Stimulated activated naive B cell treated with anti-CD40 and anti-IgM and Interleukin-4, amounts not matched to agents 10 μg/mL and 1 μg/mL and 100 μg/mL, for 72 hours (primary cell): ENCODE measurements at regions not wholly inside any gene's neighbourhood (a gene's known extent, or its start where the extent isn't known, plus 50 kb on each side); places are given as distances from the start of the nearest gene placed in this dataset.

ENCODE experiments used
- ATAC-seq, 2 donors: fragments of 150-1000 bp; cut with Tn5 transposase; replicated peaks; 2 replicates each; pipeline ENCODE4 v1.10.0; 2021; ENCODE audit warnings: moderate library complexity in 1 of 2
- DNase-seq: peaks from one replicate; pipeline ENCODE4 v3.0.0; 2021
- H3K27ac Mint-ChIP-seq: one replicate; pipeline ENCODE4 v1.8.0; 2022; ENCODE audit warnings: mild to moderate bottlenecking, mixed read lengths
- H3K27me3 Mint-ChIP-seq, 2 donors: one replicate each; pipeline ENCODE4 v1.8.0; 2022; ENCODE audit warnings: mixed read lengths in 2 of 2
- H3K36me3 Mint-ChIP-seq, 2 donors: one replicate each; pipeline ENCODE4 v1.8.0; 2022; ENCODE audit warnings: mixed read lengths in 2 of 2, mild to moderate bottlenecking in 1 of 2
- H3K4me1 Mint-ChIP-seq, 2 donors: one replicate each; pipeline ENCODE4 v1.8.0; 2022; ENCODE audit warnings: mixed read lengths in 2 of 2, mild to moderate bottlenecking in 1 of 2
- H3K4me3 Mint-ChIP-seq, 2 donors: one replicate each; pipeline ENCODE4 v1.8.0; 2022; ENCODE audit warnings: mild to moderate bottlenecking in 2 of 2, mixed read lengths in 2 of 2, moderate library complexity in 1 of 2
- H3K9me3 Mint-ChIP-seq, 2 donors: one replicate each; pipeline ENCODE4 v1.8.0; 2022; ENCODE audit warnings: mixed read lengths in 2 of 2, mild to moderate bottlenecking in 1 of 2

GRCh38 chr5:173429489-173430150 lies 101.4 kb upstream of the STC2 start:
- ATAC-seq (no peak), DNase-seq (no peak)
- Mint-ChIP-seq H3K36me3 (no peaks in the 10 kb centered on the region), H3K9me3 (peaks cover 0 to under 1% of the 10 kb centered on the region in 2 donors), H3K27ac (no peak overlapping the region), H3K4me1 (no peaks in the 10 kb centered on the region), H3K4me3 (no peak overlapping the region), H3K27me3 (peaks cover 0 to 6% of the 10 kb centered on the region in 2 donors)

GRCh38 chr5:173423452-173424117 lies 95.4 kb upstream of the STC2 start:
- no peaks in the 10 kb centered on the region for H3K4me1 Mint-ChIP-seq
- ATAC-seq (no peak), DNase-seq (no peak)
- H3K27ac Mint-ChIP-seq = no peak overlapping the region
- H3K36me3 Mint-ChIP-seq = no peaks in the 10 kb centered on the region
- H3K4me3 Mint-ChIP-seq = no peak overlapping the region
- H3K27me3 Mint-ChIP-seq = peaks cover 0 to 9% of the 10 kb centered on the region in 2 donors
- peaks cover 0 to 12% of the 10 kb centered on the region in 2 donors for H3K9me3 Mint-ChIP-seq

- ATAC-seq = no peak
- Mint-ChIP-seq H3K27ac (no peak overlapping the region), H3K9me3 (peaks cover 13 to 22% of the 10 kb centered on the region in 2 donors), H3K27me3 (peaks cover 0 to 4% of the 10 kb centered on the region in 2 donors), H3K4me3 (no peak overlapping the region), H3K4me1 (no peaks in the 10 kb centered on the region), H3K36me3 (peaks cover 0 to 1% of the 10 kb centered on the region in 2 donors)
- DNase-seq = no peak
These were observed 91.9 kb upstream of the STC2 start for GRCh38 chr5:173420108-173420507.

GRCh38 chr5:173413471-173413982 lies 85.3 kb upstream of the STC2 start:
- peaks cover 13 to 19% of the 10 kb centered on the region in 2 donors for H3K27me3 Mint-ChIP-seq
- DNase-seq (no peak), ATAC-seq (no peak)
- H3K9me3 Mint-ChIP-seq = peaks cover 10 to 13% of the 10 kb centered on the region in 2 donors
- peaks cover 0 to 1% of the 10 kb centered on the region in 2 donors for H3K36me3 Mint-ChIP-seq
- no peak overlapping the region for H3K4me3 Mint-ChIP-seq
- no peaks in the 10 kb centered on the region for H3K4me1 Mint-ChIP-seq
- no peak overlapping the region for H3K27ac Mint-ChIP-seq

- peaks cover 0 to 1% of the 10 kb centered on the region in 2 donors for H3K36me3 Mint-ChIP-seq
- ATAC-seq = no peak
- no peaks in the 10 kb centered on the region for H3K4me1 Mint-ChIP-seq
- peaks cover 10 to 13% of the 10 kb centered on the region in 2 donors for H3K9me3 Mint-ChIP-seq
- no peak overlapping the region for H3K4me3 Mint-ChIP-seq
- no peak for DNase-seq
- H3K27ac Mint-ChIP-seq = no peak overlapping the region
- peaks cover 13 to 19% of the 10 kb centered on the region in 2 donors for H3K27me3 Mint-ChIP-seq
These were observed 84.4 kb upstream of the STC2 start for GRCh38 chr5:173412566-173412965.

- no peaks in the 10 kb centered on the region for H3K4me1 Mint-ChIP-seq
- DNase-seq (no peak), ATAC-seq (no peak)
- H3K36me3 Mint-ChIP-seq = peaks cover 0 to 1% of the 10 kb centered on the region in 2 donors
- peaks cover 9 to 11% of the 10 kb centered on the region in 2 donors for H3K9me3 Mint-ChIP-seq
- no peak overlapping the region for H3K4me3 Mint-ChIP-seq
- H3K27ac Mint-ChIP-seq = no peak overlapping the region
- H3K27me3 Mint-ChIP-seq = peaks cover 13 to 19% of the 10 kb centered on the region in 2 donors
These were observed 83.8 kb upstream of the STC2 start for GRCh38 chr5:173411791-173412555.

GRCh38 chr5:173410459-173411233 lies 82.4 kb upstream of the STC2 start:
- Mint-ChIP-seq H3K4me3 (no peak overlapping the region), H3K36me3 (no peaks in the 10 kb centered on the region), H3K27me3 (peaks cover 13 to 19% of the 10 kb centered on the region in 2 donors), H3K27ac (no peak overlapping the region), H3K9me3 (peaks cover 4% of the 10 kb centered on the region in 2 donors), H3K4me1 (no peaks in the 10 kb centered on the region)
- no peak for ATAC-seq
- DNase-seq = no peak

- Mint-ChIP-seq H3K9me3 (no peaks in the 10 kb centered on the region), H3K36me3 (no peaks in the 10 kb centered on the region), H3K27ac (no peak overlapping the region), H3K4me3 (no peak overlapping the region), H3K4me1 (no peaks in the 10 kb centered on the region), H3K27me3 (peaks cover 13 to 19% of the 10 kb centered on the region in 2 donors)
- no peak for DNase-seq
- no peak for ATAC-seq
These were observed 80.7 kb upstream of the STC2 start for GRCh38 chr5:173408946-173409345.

- H3K27me3 Mint-ChIP-seq = peaks cover 4 to 10% of the 10 kb centered on the region in 2 donors
These were observed 71.6 kb upstream of the STC2 start for GRCh38 chr5:173399851-173400250.

GRCh38 chr5:173397516-173397915 lies 69.3 kb upstream of the STC2 start:
- no peaks in the 10 kb centered on the region for H3K36me3 Mint-ChIP-seq
- peaks cover 5 to 11% of the 10 kb centered on the region in 2 donors for H3K9me3 Mint-ChIP-seq
- ATAC-seq (no peak), DNase-seq (no peak)
- H3K4me3 Mint-ChIP-seq = no peak overlapping the region
- peaks cover 12 to 26% of the 10 kb centered on the region in 2 donors for H3K27me3 Mint-ChIP-seq
- H3K4me1 Mint-ChIP-seq = no peaks in the 10 kb centered on the region
- no peak overlapping the region for H3K27ac Mint-ChIP-seq

More at GRCh38 chr5:173399851-173400250, 71.6 kb upstream of the STC2 start:
- Mint-ChIP-seq H3K4me3 (no peak overlapping the region), H3K9me3 (peaks cover 0 to 5% of the 10 kb centered on the region in 2 donors), H3K27ac (no peak overlapping the region), H3K4me1 (no peaks in the 10 kb centered on the region), H3K36me3 (no peaks in the 10 kb centered on the region)
- DNase-seq = no peak
- no peak for ATAC-seq

GRCh38 chr5:173396311-173396993 lies 68.2 kb upstream of the STC2 start:
- ATAC-seq = no peak
- no peak overlapping the region for H3K4me3 Mint-ChIP-seq

GRCh38 chr5:173395933-173396308 lies 67.7 kb upstream of the STC2 start:
- Mint-ChIP-seq H3K4me1 (no peaks in the 10 kb centered on the region), H3K9me3 (peaks cover 5 to 10% of the 10 kb centered on the region in 2 donors), H3K27me3 (peaks cover 12 to 28% of the 10 kb centered on the region in 2 donors), H3K27ac (no peak overlapping the region), H3K4me3 (no peak overlapping the region), H3K36me3 (no peaks in the 10 kb centered on the region)
- ATAC-seq (no peak), DNase-seq (no peak)

More at GRCh38 chr5:173396311-173396993, 68.2 kb upstream of the STC2 start:
- H3K36me3 Mint-ChIP-seq = no peaks in the 10 kb centered on the region
- H3K9me3 Mint-ChIP-seq = peaks cover 5 to 10% of the 10 kb centered on the region in 2 donors
- H3K27ac Mint-ChIP-seq = no peak overlapping the region
- peaks cover 12 to 26% of the 10 kb centered on the region in 2 donors for H3K27me3 Mint-ChIP-seq
- DNase-seq = no peak
- H3K4me1 Mint-ChIP-seq = no peaks in the 10 kb centered on the region

GRCh38 chr5:173395257-173395932 lies 67.2 kb upstream of the STC2 start:
- H3K9me3 Mint-ChIP-seq = peaks cover 5 to 8% of the 10 kb centered on the region in 2 donors
- H3K27ac Mint-ChIP-seq = no peak overlapping the region
- no peaks in the 10 kb centered on the region for H3K4me1 Mint-ChIP-seq
- no peak overlapping the region for H3K4me3 Mint-ChIP-seq
- no peak for ATAC-seq
- no peak for DNase-seq
- no peaks in the 10 kb centered on the region for H3K36me3 Mint-ChIP-seq
- peaks cover 16 to 33% of the 10 kb centered on the region in 2 donors for H3K27me3 Mint-ChIP-seq
